ENCODE measurements at regions not wholly inside any gene's neighbourhood (a gene's known extent, or its start where the extent isn't known, plus 50 kb on each side); places are given as distances from the start of the nearest gene placed in this dataset.

DNA sequence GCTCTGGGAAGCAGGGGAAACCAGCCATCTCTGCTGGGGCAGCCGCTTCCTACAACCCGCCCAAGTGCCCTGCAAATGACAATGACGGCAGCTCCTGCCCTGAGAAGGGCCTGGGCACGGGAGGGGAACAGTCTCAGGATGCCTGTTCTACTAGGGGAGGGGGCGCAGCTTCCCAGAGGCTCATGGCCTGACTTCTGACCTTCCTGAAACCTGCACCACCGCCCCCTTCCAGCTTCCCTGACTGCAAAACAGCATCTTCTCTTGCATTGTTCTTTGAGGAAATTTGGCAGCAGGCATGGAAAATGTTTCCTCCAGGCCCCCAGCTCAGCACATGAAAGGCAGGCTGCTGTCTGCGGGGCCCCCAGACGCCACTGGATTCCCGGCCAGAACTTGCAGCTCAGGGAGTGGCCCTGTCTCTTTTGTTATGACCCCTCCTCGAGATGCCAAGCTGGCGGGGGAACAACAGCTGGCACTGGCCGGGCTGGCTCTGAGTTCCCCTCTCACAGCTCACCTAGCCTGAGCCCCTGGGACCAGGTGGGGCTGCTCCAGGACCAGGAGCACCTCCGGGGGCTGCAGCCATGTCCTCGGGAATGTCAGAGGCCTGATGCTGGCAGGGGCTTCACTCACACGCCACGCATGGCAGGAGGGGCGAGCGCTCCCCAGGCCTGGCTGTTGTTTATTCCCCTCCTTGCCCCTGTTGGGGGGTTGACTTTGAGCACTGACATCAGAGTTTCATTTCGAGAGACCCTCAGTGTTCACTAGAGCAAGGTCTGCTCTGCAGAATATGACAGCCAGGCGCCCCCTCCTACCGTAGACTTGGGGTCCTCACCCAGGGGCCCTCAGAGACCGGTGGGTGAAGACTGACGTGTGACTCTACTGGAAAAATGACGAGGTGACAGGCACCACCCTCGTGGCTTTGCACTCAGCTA is 62.7 kb downstream of the CALML3 start:
- no CpG with 5 or more reads among the region's 25 CpGs for WGBS (ENCODE audit: extremely low coverage, insufficient read length, low lambda C conversion rate)
- no peak for TF ChIP-seq CTCF (conservative IDR thresholded peaks at IDR 0.05)
- Histone ChIP-seq H2BK15ac (ENCODE audit: low read depth, low read length) (no peak overlapping the region; the same call in 1 of the 2 replicates), H4K20me1 (ENCODE audit: control insufficient read depth, insufficient read depth, insufficient read length) (no peaks in the 10 kb centered on the region), H3K56ac (ENCODE audit: insufficient read length, low read depth, low read length) (no peak overlapping the region), H3K9me3 (ENCODE audit: control insufficient read depth, low read depth, low read length) (no peaks in the 10 kb centered on the region), H4K91ac (ENCODE audit: insufficient read length, low read depth, low read length) (no peak overlapping the region), H2BK20ac (ENCODE audit: low read depth, low read length, poor library complexity, severe bottlenecking) (no peak overlapping the region), H3K23ac (ENCODE audit: insufficient read length, low read depth, low read length) (no peak overlapping the region), H3K18ac (ENCODE audit: insufficient read length, low read depth, low read length) (no peak overlapping the region), H2BK12ac (ENCODE audit: insufficient read length, low read depth, low read length) (no peak overlapping the region), H2BK5ac (ENCODE audit: insufficient read length, low read length) (no peak overlapping the region), H3K4me1 (ENCODE audit: insufficient read depth, low read length) (peaks cover 6% of the 10 kb centered on the region; the same call in 1 of the 2 replicates), H3K79me1 (ENCODE audit: insufficient read depth, low read depth, low read length, poor library complexity, severe bottlenecking) (no peaks in the 10 kb centered on the region), H4K8ac (replicated peaks; ENCODE audit: insufficient read length, low read depth, low read length) (no peak overlapping the region), H2AFZ (ENCODE audit: low read length) (no peak overlapping the region), H3K4ac (ENCODE audit: low read depth, low read length) (no peak overlapping the region), H2BK120ac (ENCODE audit: low read depth, low read length, poor library complexity, severe bottlenecking) (no peak overlapping the region), H3K27me3 (ENCODE audit: insufficient read depth, low read length) (no peaks in the 10 kb centered on the region), H3K27ac (ENCODE audit: insufficient read length, low read depth, low read length) (no peak overlapping the region), H3K4me2 (ENCODE audit: insufficient read depth, insufficient read length, low read length) (no peak overlapping the region), H2AK5ac (ENCODE audit: insufficient read length, low read length) (no peak overlapping the region), H4K5ac (ENCODE audit: insufficient read length, low read depth, low read length) (no peak overlapping the region), H3K79me2 (ENCODE audit: insufficient read depth, low read length) (no peaks in the 10 kb centered on the region), H3K9ac (ENCODE audit: extremely low read depth, insufficient read length, low read length) (no peak overlapping the region), H3T11ph (ENCODE audit: low read length) (no peak overlapping the region), H3K23me2 (ENCODE audit: insufficient read length, low read depth, low read length, poor library complexity, severe bottlenecking) (no peaks in the 10 kb centered on the region), H3K14ac (ENCODE audit: insufficient read depth, low read length) (no peak overlapping the region)
- Mint-ChIP-seq H3K9me3 (no peaks in the 10 kb centered on the region; a peak in 2 of 5 replicates), H3K4me3 (no peak overlapping the region), H3K27ac (peak overlapping the region in 2 of 3 experiments; percentile 3 to 41; a peak in 1 of 7 replicates), H3K27me3 (ENCODE audit: low read depth) (peaks cover 6% of the 10 kb centered on the region), H3K4me1 (peaks cover 58 to 76% of the 10 kb centered on the region in 2 experiments), H3K36me3 (ENCODE audit: insufficient read depth in 1 of 3, low read depth in 3 of 3) (no peaks in the 10 kb centered on the region; a peak in 1 of 7 replicates)
- DNase-seq: no peak
